ENCODE measurements at regions not wholly inside any gene's neighbourhood (a gene's known extent, or its start where the extent isn't known, plus 50 kb on each side); places are given as distances from the start of the nearest gene placed in this dataset.

- no peak for TF ChIP-seq CTCF (IDR thresholded peaks at IDR 0.05; ENCODE audit: low read depth, low read length, missing input control)
- TF ChIP-seq GABPA (IDR thresholded peaks at IDR 0.05 in 1 of 2, conservative IDR thresholded peaks at IDR 0.05 in 1 of 2), result no peak
- TF ChIP-seq MAX (IDR thresholded peaks at IDR 0.05), result no peak
- TF ChIP-seq RAD21 (IDR thresholded peaks at IDR 0.05), result no peak
- no peak for TF ChIP-seq JUND (IDR thresholded peaks at IDR 0.05)
- no peak for TF ChIP-seq REST (IDR thresholded peaks at IDR 0.05)
- TF ChIP-seq NR2F2 (IDR thresholded peaks at IDR 0.05), result no peak
Measured at GRCh38 chr10:43966571-43966965, 317.9 kb upstream of the ZNF32 start.

Data from liver (tissue), 3 donors.